Neuron (in vitro differentiated cells): ENCODE measurements at regions not wholly inside any gene's neighbourhood (a gene's known extent, or its start where the extent isn't known, plus 50 kb on each side); places are given as distances from the start of the nearest gene placed in this dataset.

ENCODE experiments used
- H2AFZ ChIP-seq: one replicate; pipeline ENCODE4 v1.6.1; 2013; ENCODE audit warnings: low read depth, mild to moderate bottlenecking, inconsistent platforms, low read length, moderate library complexity
- H3K27me3 ChIP-seq: one replicate; pipeline ENCODE4 v1.6.1; 2013; ENCODE audit warnings: low read length; ENCODE audit not compliant: insufficient read depth
- H3K36me3 ChIP-seq: one replicate; pipeline ENCODE4 v1.6.1; 2013; ENCODE audit warnings: low read length; ENCODE audit not compliant: insufficient read depth
- H3K4me1 ChIP-seq: one replicate; pipeline ENCODE4 v1.6.1; 2013; ENCODE audit warnings: low read length; ENCODE audit not compliant: insufficient read depth
- H3K4me3 ChIP-seq: 2 replicates; pipeline ENCODE4 v1.5.1; 2013; ENCODE audit warnings: mild to moderate bottlenecking, low read length, moderate library complexity
- H3K9me3 ChIP-seq: one replicate; pipeline ENCODE4 v1.6.1; 2013; ENCODE audit warnings: low read length

GRCh38 chr12:107352347-107353081, 259.2 kb upstream of the CRY1 start:
- Histone ChIP-seq H2AFZ (no peak overlapping the region), H3K4me3 (no peak overlapping the region), H3K9me3 (peaks cover 4% of the 10 kb centered on the region), H3K27me3 (no peaks in the 10 kb centered on the region), H3K4me1 (no peaks in the 10 kb centered on the region), H3K36me3 (no peaks in the 10 kb centered on the region)

DNA sequence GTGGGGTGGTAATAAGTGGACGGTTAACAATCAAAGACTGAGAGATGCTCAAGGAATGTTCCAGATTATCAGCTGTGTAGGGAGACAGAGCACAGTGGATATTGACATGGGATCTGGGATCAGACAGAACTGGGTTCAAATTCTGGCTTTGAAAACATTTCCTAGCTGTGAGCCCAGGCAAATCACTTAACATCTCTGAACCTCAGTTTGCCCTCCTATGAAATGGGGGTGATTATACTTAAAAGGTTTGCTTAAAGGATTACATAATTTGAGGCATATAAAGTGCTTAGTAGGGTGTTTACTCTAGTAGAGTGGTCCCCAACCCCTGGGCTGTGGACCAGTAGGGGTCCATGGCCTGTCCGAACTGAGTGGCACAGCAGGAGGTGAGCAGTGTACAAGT, 260.0 kb upstream of the CRY1 start:
- Histone ChIP-seq H3K9me3 (peaks cover 4% of the 10 kb centered on the region), H2AFZ (no peak overlapping the region), H3K27me3 (no peaks in the 10 kb centered on the region), H3K4me1 (no peaks in the 10 kb centered on the region), H3K4me3 (no peak overlapping the region), H3K36me3 (no peaks in the 10 kb centered on the region)

- H3K4me3 ChIP-seq, result no peak overlapping the region
- H3K4me1 ChIP-seq, result no peaks in the 10 kb centered on the region
- H3K27me3 ChIP-seq, result no peaks in the 10 kb centered on the region
- H3K36me3 ChIP-seq, result no peaks in the 10 kb centered on the region
- no peak overlapping the region for H2AFZ ChIP-seq
- H3K9me3 ChIP-seq, result peaks cover 4% of the 10 kb centered on the region
These were observed 261.7 kb upstream of the CRY1 start for GRCh38 chr12:107355004-107355565.

DNA sequence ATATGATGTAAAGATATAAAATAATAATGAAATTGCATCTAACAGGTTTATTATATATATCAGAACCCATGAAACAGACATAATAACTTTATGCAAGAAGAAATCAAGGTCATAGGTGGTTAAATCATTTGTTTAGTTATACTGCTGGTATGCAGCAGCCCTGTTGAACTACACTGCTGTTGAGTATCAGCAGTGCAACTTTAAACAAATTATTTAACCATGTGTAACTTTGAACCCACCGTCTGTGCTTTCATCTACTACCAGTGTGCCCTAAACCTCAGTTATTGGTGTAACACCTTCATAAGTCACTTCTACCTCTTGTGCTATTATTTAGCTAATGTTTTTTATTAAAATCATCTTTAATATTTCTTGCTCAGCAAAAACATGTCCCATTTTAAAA, 262.3 kb upstream of the CRY1 start:
- Histone ChIP-seq H3K4me3 (no peak overlapping the region), H3K27me3 (no peaks in the 10 kb centered on the region), H3K36me3 (no peaks in the 10 kb centered on the region), H2AFZ (no peak overlapping the region), H3K4me1 (no peaks in the 10 kb centered on the region), H3K9me3 (peaks cover 4% of the 10 kb centered on the region)

GRCh38 chr12:107356266-107356936, 263.1 kb upstream of the CRY1 start:
- no peak overlapping the region for H2AFZ ChIP-seq
- H3K9me3 ChIP-seq, result peaks cover 4% of the 10 kb centered on the region
- no peaks in the 10 kb centered on the region for H3K27me3 ChIP-seq
- H3K4me1 ChIP-seq, result no peaks in the 10 kb centered on the region
- no peak overlapping the region for H3K4me3 ChIP-seq
- H3K36me3 ChIP-seq, result no peaks in the 10 kb centered on the region

GRCh38 chr12:107356937-107357295, 263.6 kb upstream of the CRY1 start:
- Histone ChIP-seq H2AFZ (no peak overlapping the region), H3K4me3 (no peak overlapping the region), H3K9me3 (peaks cover 4% of the 10 kb centered on the region), H3K36me3 (no peaks in the 10 kb centered on the region), H3K4me1 (no peaks in the 10 kb centered on the region), H3K27me3 (no peaks in the 10 kb centered on the region)

- Histone ChIP-seq H3K27me3 (no peaks in the 10 kb centered on the region), H3K36me3 (no peaks in the 10 kb centered on the region), H3K4me1 (peaks cover 18% of the 10 kb centered on the region), H3K9me3 (no peaks in the 10 kb centered on the region), H3K4me3 (no peak overlapping the region), H2AFZ (no peak overlapping the region)
These were observed 266.0 kb upstream of the CRY1 start for GRCh38 chr12:107359382-107359781.

DNA sequence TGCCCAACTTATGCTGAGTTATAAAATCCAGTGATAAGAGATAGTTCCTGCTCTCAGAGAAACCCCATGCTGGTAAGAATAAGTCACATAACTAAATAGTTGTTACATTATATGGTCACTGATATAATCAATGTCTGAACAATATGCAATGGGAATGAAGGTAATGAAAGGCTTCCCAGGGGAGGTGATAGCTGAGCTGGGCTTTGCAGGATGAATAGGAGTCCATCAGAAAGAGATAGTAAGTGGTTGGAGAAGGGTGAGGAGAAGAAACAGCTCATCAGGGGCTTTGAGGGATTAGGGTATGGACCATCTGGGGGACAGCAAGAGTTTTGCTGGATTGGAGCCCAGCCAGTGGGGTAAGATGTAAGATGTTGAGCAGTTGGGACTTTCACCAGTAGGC, 266.7 kb upstream of the CRY1 start:
- H3K4me3 ChIP-seq, result no peak overlapping the region
- H3K9me3 ChIP-seq, result no peaks in the 10 kb centered on the region
- no peak overlapping the region for H2AFZ ChIP-seq
- H3K27me3 ChIP-seq, result no peaks in the 10 kb centered on the region
- peaks cover 21% of the 10 kb centered on the region for H3K4me1 ChIP-seq
- H3K36me3 ChIP-seq, result no peaks in the 10 kb centered on the region

- Histone ChIP-seq H2AFZ (no peak overlapping the region), H3K27me3 (no peaks in the 10 kb centered on the region), H3K4me3 (no peak overlapping the region), H3K4me1 (peaks cover 21% of the 10 kb centered on the region), H3K36me3 (no peaks in the 10 kb centered on the region), H3K9me3 (no peaks in the 10 kb centered on the region)
These were observed 267.1 kb upstream of the CRY1 start for GRCh38 chr12:107360482-107360881.

GRCh38 chr12:107361970-107362369, 268.6 kb upstream of the CRY1 start:
- Histone ChIP-seq H3K27me3 (no peaks in the 10 kb centered on the region), H3K36me3 (no peaks in the 10 kb centered on the region), H2AFZ (no peak overlapping the region), H3K4me1 (peaks cover 21% of the 10 kb centered on the region), H3K4me3 (no peak overlapping the region), H3K9me3 (no peaks in the 10 kb centered on the region)

- Histone ChIP-seq H3K27me3 (no peaks in the 10 kb centered on the region), H3K4me1 (peaks cover 21% of the 10 kb centered on the region), H2AFZ (no peak overlapping the region), H3K9me3 (no peaks in the 10 kb centered on the region), H3K36me3 (no peaks in the 10 kb centered on the region), H3K4me3 (no peak overlapping the region)
These were observed 269.6 kb upstream of the CRY1 start for GRCh38 chr12:107362960-107363359.

DNA sequence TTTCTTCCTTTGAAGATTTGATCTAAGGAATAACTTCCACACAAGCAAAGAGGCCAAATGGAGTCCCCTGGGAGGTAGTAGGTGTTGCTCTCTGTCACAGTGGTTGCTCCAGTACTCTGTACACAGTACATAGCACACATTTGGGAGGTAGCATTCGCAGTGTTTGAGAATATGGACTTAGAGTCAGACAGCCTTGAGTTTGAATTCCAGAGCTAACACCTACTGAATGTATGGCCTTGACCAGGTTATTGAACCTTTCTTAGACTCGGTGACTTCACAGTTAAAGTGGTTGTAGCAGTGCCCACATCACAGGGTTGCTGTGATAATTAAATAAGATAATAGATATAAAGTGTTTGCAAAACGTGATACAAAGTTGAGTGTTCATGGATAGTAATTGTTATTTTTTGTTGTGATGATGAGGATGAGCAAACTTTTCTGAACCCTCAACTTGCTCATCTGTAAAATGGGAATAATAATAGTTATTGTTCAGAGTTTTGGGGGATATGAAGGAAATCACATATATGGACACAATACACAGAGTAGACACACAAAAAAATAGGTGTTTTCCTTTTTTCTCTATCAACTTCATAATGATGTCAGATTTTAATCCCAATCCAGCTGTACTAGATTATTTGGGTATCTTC, 271.6 kb upstream of the CRY1 start:
- Histone ChIP-seq H3K9me3 (no peaks in the 10 kb centered on the region), H3K4me1 (peaks cover 21% of the 10 kb centered on the region), H3K36me3 (no peaks in the 10 kb centered on the region), H2AFZ (no peak overlapping the region), H3K4me3 (no peak overlapping the region), H3K27me3 (no peaks in the 10 kb centered on the region)

DNA sequence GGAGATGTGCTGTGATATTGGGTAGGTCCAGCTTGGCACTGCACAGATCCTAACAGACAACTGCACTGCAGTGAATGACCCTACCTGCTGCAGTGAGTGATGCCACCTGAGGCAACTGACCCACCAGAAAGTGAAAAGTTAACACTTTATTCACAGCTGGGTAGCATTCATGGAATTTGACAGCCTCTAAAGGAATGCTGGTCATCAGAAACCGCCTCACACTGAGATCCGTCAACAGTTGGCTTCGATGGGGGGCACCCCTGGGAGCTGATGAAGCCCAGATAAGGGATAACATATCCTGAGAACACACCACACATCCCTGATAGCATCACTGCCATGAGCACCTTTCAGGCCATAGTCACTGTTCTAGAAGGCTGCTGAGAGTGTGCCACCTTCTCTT, 272.4 kb upstream of the CRY1 start:
- H3K4me1 ChIP-seq, result peaks cover 21% of the 10 kb centered on the region
- H3K36me3 ChIP-seq, result no peaks in the 10 kb centered on the region
- no peaks in the 10 kb centered on the region for H3K9me3 ChIP-seq
- H3K27me3 ChIP-seq, result no peaks in the 10 kb centered on the region
- H2AFZ ChIP-seq, result no peak overlapping the region
- H3K4me3 ChIP-seq, result no peak overlapping the region
